PFSK-1 (cell line): ENCODE measurements at regions not wholly inside any gene's neighbourhood (a gene's known extent, or its start where the extent isn't known, plus 50 kb on each side); places are given as distances from the start of the nearest gene placed in this dataset.

Experiments
- POLR2AphosphoS5 ChIP-seq: IDR thresholded peaks from 2 replicates; pipeline ENCODE4 v1.6.1; 2012; ENCODE audit warnings: low read depth, mild to moderate bottlenecking, control low read depth, low read length, moderate library complexity
- REST ChIP-seq, 2 experiments: IDR thresholded peaks; 2 replicates each; pipeline versions ENCODE4 v1.6.1 to v1.8.0; 2011 to 2012; ENCODE audit warnings: low read depth in 2 of 2, low read length in 2 of 2, control low read depth in 1 of 2, inconsistent platforms in 1 of 2, mild to moderate bottlenecking in 1 of 2, moderate library complexity in 1 of 2; ENCODE audit not compliant: insufficient read depth in 1 of 2
- TAF1 ChIP-seq: IDR thresholded peaks from 2 replicates; pipeline ENCODE4 v1.6.1; 2012; ENCODE audit warnings: low read length, control low read depth, borderline replicate concordance; ENCODE audit not compliant: insufficient read depth

GRCh38 chr6:114514170-114514569 is 171.3 kb upstream of the HS3ST5 start:
- TF ChIP-seq POLR2AphosphoS5 (no peak), REST (IDR thresholded peaks at IDR 0.05; ENCODE audit: insufficient read depth in 1 of 2, low read depth in 2 of 2, low read length in 2 of 2) (no peak), TAF1 (no peak)
